ENCODE measurements at regions not wholly inside any gene's neighbourhood (a gene's known extent, or its start where the extent isn't known, plus 50 kb on each side); places are given as distances from the start of the nearest gene placed in this dataset.

DNA sequence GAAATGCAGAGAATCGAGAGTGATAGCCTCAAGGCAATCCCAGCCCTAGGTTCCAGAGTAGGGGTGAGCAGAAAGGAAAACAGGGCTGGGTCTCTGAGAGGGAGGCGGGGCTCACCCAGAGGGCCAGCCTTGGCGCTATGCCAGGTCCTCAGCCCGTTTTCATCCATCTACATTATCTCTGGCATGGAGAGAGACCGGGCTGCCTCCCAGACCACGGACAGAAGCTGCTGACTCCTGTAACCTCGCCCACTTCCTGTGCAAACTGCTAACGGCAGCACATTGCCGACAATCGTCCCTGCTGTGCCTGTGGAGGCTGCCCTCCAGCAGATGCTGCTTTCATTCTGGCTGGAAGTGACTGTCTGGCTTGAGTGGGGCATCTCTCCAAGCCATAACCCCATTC lies 569.1 kb downstream of the NPHP4 start:
- DNase-seq (ENCODE audit: low spot score) = peak; percentile 38

- no peak for DNase-seq (ENCODE audit: low spot score)
Measured at GRCh38 chr1:5419501-5419900, 572.7 kb downstream of the NPHP4 start.

GRCh38 chr1:5416518-5416917 lies 575.7 kb downstream of the NPHP4 start:
- DNase-seq (ENCODE audit: low spot score) = no peak

DNA sequence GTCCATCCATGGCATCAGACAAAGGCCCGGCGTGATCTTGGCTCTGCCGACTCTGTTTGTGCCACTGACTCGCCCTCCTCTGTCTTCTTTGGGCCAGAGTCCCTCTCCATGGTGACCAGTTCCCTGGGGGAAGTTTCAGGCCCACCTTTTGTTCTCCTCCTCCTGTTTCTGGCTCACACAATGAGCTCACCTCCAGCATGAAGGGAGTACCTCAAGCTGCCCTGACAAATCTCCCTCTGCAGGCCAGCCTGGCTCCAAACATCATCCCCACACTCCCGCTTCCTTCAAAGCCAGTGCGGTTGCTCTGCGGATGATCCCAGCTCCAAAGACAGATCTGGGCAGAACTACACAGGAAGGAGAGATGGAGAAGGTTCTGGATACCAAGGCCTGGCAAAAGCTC lies 576.6 kb downstream of the NPHP4 start:
- no peak for DNase-seq (ENCODE audit: low spot score)

- no peak for DNase-seq (ENCODE audit: low spot score)
Measured at GRCh38 chr1:5410652-5411051, 581.6 kb downstream of the NPHP4 start.

- DNase-seq (ENCODE audit: low spot score) = no peak
Measured at GRCh38 chr1:5408401-5408800, 583.8 kb downstream of the NPHP4 start.

DNA sequence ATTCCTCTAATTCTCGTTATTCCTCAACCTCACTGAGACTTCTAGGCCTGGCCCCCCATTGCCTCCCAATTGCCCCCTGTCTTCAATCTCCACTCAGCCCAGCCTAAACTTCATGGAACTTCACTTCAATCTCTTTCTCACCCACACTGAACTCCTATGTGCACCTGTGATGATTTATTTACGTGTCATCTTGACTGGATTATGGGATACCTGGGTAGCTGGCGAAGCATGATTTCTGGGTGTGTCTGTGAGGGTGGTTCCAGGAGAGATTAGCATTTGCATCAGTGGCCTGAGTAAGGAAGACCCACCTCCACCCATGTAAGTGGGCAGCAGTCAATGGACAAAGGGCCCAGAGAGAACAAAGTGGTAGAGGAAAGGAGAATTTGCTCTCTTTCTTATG lies 587.0 kb downstream of the NPHP4 start:
- no peak for DNase-seq (ENCODE audit: low spot score)

- DNase-seq (ENCODE audit: low spot score) = no peak
Measured at GRCh38 chr1:5404412-5405203, 587.6 kb downstream of the NPHP4 start.

- no peak for DNase-seq (ENCODE audit: low spot score)
Measured at GRCh38 chr1:5403935-5404334, 588.3 kb downstream of the NPHP4 start.

DNA sequence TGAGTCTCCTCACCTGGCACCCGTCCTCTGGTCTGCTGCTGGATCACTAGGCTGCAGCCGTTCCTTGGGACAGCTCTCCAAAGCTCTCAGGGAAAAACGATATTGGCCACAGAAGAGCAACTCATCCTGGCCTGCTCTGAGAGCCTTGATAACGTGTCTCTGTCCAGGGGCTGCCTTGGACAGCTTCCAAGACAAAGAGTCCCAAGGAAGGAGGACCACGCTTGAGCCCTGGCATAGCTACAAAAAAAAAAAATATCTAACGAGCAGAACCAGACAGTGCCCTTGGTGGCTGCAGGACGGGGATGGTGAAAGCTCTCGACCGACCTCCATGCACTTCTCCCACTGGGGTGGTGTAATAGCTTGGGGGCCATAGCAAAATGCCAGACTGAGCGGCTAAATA lies 589.6 kb downstream of the NPHP4 start:
- no peak for DNase-seq (ENCODE audit: low spot score)

- no peak for DNase-seq (ENCODE audit: low spot score)
Measured at GRCh38 chr1:5399771-5400170, 592.5 kb downstream of the NPHP4 start.

- no peak for DNase-seq (ENCODE audit: low spot score)
Measured at GRCh38 chr1:5396593-5396992, 595.6 kb downstream of the NPHP4 start.

GRCh38 chr1:5394111-5394510 lies 598.1 kb downstream of the NPHP4 start:
- DNase-seq (ENCODE audit: low spot score) = no peak

DNA sequence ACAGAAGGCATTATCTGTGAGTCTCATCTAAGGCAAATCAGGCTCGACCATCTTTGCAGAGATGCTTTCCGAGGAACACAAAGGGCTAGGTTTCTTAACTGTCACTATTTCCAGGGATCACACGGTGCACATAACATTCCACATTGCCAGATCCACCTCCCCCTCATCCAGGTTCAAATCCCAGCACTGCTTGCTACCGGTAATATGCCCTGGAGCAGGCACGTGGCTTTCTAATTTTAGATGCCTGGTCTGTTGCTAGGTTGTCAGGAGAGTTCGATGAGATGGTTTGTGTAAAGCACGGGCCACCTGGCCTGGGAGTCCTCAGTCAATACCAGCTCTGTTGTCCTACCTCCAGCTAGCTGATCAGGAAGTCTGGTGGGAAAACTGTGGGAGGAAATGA lies 598.6 kb downstream of the NPHP4 start:
- no peak for DNase-seq (ENCODE audit: low spot score)

DNA sequence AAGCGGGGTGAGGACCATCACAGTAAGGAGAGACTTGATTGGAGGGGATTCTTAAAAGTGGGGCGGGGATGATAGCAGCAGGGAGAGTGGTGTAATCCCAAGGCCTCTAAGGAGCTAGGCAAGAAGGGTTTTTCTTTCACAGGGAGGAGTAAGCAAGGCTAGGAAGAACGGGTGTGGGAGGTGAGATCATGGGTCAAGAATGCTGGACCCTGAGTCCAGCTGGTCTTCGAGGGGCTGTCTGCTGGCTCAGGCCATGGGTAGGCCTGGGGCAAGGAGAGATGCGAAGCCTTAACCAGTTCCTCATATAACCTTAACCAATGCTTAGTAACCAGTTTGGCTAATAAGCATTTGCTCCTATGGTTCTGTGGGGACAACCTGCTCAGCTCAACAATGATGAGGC lies 599.1 kb downstream of the NPHP4 start:
- DNase-seq (ENCODE audit: low spot score) = no peak

GRCh38 chr1:5391725-5392124 lies 600.5 kb downstream of the NPHP4 start:
- no peak for DNase-seq (ENCODE audit: low spot score)

GRCh38 chr1:5390504-5390903 lies 601.7 kb downstream of the NPHP4 start:
- peak; percentile 15 for DNase-seq (ENCODE audit: low spot score)

GRCh38 chr1:5389101-5389885 lies 602.9 kb downstream of the NPHP4 start:
- peak; percentile 78 for DNase-seq (ENCODE audit: low spot score)

- DNase-seq (ENCODE audit: low spot score) = no peak
Measured at GRCh38 chr1:5388622-5389021, 603.6 kb downstream of the NPHP4 start.

DNA sequence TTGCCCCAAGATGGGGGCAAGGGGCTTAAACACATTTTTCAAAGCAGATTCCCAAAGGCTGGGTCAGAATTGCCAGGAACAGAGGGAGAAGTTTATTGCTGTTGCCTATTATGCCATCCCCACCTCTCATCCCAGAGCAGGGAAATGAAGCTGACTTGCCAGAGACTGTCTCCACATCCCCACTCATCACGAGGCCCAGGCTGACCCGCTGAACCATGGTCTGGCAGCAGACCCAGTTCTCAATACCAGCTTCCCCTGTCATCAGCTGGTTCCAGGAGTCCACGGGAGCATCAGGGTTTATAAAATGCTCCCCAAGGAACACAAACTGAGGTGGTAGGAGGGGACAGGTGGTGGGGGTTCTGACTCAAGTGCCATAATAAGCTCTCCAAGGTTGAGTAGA lies 605.9 kb downstream of the NPHP4 start:
- DNase-seq (ENCODE audit: low spot score) = no peak

DNA sequence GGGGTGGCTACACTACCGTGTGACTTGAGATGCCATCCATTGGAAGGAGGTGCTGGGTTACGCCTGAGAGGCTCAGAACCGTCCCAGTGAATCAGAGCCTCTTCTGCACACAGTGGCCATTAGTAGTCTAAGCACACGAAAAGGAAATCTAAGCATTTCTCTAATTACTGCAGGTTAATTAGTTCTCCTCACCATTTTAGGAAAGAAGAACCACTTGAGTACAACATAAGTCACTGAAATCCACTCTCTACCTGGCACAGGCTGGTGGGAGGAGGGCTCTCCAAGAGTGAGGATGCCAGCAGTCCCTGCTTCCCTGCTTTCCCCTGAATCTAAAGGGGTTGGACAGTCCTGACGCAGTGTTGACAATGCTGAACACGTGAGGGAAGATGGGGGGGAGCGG lies 606.3 kb downstream of the NPHP4 start:
- DNase-seq (ENCODE audit: low spot score) = no peak

DNA sequence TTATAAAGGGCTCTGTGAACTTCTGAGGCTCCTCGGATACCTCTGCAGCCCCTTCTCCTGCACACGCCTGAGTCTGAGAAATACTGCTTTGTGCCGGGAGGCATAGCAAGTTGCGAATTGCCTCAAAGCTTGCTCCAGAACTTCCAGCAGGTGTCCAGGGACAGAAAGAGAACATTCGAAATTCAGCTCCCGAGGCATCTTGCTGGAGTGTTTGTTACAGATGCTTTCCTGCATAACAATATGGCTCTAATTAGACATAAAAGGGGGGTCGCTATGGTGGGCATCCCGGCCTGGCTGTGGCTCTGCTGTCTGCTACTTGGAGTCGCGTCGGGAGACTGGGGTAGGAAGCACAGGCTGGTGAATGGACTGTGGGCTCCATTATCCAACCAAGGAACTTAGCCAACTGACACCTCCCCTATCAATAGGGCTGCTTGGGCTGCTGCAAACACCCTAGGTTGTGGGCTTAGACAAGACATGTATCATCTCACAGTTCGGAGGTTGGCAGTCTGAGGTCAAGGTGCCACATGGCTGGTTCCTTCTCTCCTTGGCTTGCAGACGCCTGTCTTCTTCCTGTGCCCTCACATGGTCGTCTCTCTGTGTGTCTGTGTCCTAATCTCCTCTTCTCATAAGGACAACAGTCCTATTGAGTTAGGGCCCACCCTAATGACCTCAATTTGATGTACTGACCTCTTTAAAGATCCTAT lies 607.0 kb downstream of the NPHP4 start:
- DNase-seq (ENCODE audit: low spot score) = peak; percentile 18

DNA sequence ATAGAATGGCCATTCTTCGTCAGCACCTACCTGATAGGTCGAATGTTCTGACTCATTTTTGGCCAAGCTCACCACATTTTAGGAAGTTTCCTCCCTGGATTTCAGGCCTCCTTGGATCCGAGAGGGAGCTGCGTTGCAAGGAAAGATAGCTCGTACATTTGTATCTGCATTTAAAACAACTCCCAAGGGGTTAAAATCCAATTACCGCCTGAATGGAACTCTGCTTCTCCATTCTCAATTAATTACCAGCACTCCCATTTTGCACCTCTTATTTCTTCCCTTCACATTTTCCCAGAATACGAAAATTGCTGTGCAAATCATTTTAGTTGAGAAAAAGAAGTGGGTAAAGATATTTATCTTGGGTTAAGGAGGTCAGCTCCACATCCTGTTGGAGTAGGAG lies 610.7 kb downstream of the NPHP4 start:
- no peak for DNase-seq (ENCODE audit: low spot score)
